Right ventricle myocardium superior (tissue), 1 donor: ENCODE measurements at regions not wholly inside any gene's neighbourhood (a gene's known extent, or its start where the extent isn't known, plus 50 kb on each side); places are given as distances from the start of the nearest gene placed in this dataset.
"Not testable (repeated sequence)": the region's sequence is repeated elsewhere in the genome, so short reads cannot be mapped to it uniquely, and the experiment has no call there.

Source experiments
- ATAC-seq: fragments of 200-7000 bp; cut with Tn5 transposase; one replicate; pipeline ENCODE4 v1.9.1; 2020; ENCODE audit warnings: mild to moderate bottlenecking; ENCODE audit not compliant: poor library complexity
- DNase-seq: peaks from one replicate; pipeline ENCODE4 v3.0.0-alpha.2; 2020
- intact Hi-C: fragments of 100-400 bp; cut with DNase I; formaldehyde crosslinking; loops from one replicate; pipeline ENCODE4 v1.11.2; 2022
- donor health status: DM: no; HTN: yes; CAD: no; lungs with severe emphysema.

GRCh38 chr10:28879875-28880682, 202.8 kb downstream of the BAMBI start:
- ATAC-seq (peak; percentile 79), DNase-seq (peak; percentile 50)
- intact Hi-C loops = no loop called here

GRCh38 chr10:28880683-28880950, 203.3 kb downstream of the BAMBI start:
- intact Hi-C loops = no loop called here
- DNase-seq = no peak
- no peak for ATAC-seq

DNA sequence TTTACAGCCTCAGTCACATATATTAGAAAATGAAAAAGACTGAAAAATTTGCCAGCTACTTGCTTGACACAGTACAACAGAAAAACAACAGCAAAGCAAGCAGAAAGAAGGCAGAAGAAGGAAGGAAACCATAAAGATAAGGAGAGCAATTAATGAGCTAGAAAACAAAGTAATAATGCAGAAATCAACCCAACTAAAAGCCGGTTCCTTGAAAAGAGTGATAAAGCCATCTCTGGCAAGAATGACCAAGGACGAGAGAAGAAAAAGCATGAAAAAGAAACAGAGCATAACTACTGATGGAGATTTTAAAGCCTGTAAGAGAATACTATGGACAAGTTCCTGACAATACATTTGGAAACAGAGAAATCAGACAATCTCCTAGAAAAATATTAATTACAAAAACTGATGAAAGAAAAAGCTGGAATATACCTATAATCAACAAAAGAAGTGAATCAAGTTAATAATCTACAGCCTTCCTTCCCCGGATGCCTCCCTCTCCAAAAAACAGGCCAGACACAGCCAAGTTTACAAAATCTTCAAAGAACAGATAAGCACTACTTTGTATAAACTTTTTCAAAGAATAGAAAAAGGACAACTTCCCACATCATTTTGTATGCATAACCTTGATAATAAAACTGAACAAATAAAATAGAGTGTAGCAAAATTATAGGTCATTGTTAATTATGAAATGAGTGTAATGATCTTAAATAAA, 204.0 kb downstream of the BAMBI start:
- ATAC-seq (no peak), DNase-seq (no peak)
- intact Hi-C loops = no loop called here

- intact Hi-C loops = no loop called here
Observed at GRCh38 chr10:28883741-28884423, 206.6 kb downstream of the BAMBI start.

GRCh38 chr10:28890121-28890950, 213.0 kb downstream of the BAMBI start:
- no peak for ATAC-seq
- intact Hi-C loops = loop anchor here (10.0 kb wide), 1 partner anchor 206 kb away; no protein-coding TSS in a partner anchor
- no peak for DNase-seq

More at GRCh38 chr10:28883741-28884423, 206.6 kb downstream of the BAMBI start:
- DNase-seq (no peak), ATAC-seq (no peak)

GRCh38 chr10:28891058-28891713, 213.9 kb downstream of the BAMBI start:
- DNase-seq (no peak), ATAC-seq (peak; percentile 63)
- intact Hi-C loops = loop anchor here (10.0 kb wide), 1 partner anchor 206 kb away; no protein-coding TSS in a partner anchor

GRCh38 chr10:28892818-28893547, 215.7 kb downstream of the BAMBI start:
- intact Hi-C loops = loop anchor here (10.0 kb wide), 1 partner anchor 208 kb away; no protein-coding TSS in a partner anchor
- DNase-seq (no peak), ATAC-seq (no peak)

GRCh38 chr10:28894146-28894545, 216.8 kb downstream of the BAMBI start:
- DNase-seq (no peak), ATAC-seq (no peak)
- intact Hi-C loops = loop anchor here (10.0 kb wide), 1 partner anchor 209 kb away; no protein-coding TSS in a partner anchor

DNA sequence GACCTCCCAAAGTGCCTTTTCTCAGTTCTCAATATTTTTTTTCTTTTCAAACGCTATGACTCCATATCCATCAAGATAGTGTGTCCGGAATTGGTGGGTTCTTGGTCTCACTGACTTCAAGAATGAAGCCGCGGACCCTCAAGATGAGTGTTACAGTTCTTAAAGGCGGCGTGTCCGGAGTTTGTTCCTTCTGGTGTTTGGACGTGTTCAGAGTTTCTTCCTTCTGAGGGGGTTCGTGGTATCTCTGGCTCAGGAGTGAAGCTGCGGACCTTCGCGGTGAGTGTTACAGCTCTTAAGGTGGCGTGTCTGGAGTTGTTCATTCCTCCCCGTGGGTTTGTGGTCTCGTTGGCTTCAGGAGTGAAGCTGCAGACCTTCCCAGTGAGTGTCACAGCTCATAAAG, 218.3 kb downstream of the BAMBI start:
- intact Hi-C loops = loop anchor here (10.0 kb wide), 1 partner anchor 211 kb away; no protein-coding TSS in a partner anchor
- ATAC-seq, DNase-seq: not testable (repeated sequence)

GRCh38 chr10:28896791-28897409, 219.6 kb downstream of the BAMBI start:
- peak; percentile 56 for DNase-seq
- peak; percentile 40 for ATAC-seq
- intact Hi-C loops = loop anchor here (10.0 kb wide), 1 partner anchor 212 kb away; no protein-coding TSS in a partner anchor

- peak; percentile 96 for ATAC-seq
- intact Hi-C loops = loop anchor here (10.0 kb wide), 1 partner anchor 213 kb away; no protein-coding TSS in a partner anchor
- DNase-seq = peak; percentile 64
Observed at GRCh38 chr10:28897617-28898464, 220.5 kb downstream of the BAMBI start.

DNA sequence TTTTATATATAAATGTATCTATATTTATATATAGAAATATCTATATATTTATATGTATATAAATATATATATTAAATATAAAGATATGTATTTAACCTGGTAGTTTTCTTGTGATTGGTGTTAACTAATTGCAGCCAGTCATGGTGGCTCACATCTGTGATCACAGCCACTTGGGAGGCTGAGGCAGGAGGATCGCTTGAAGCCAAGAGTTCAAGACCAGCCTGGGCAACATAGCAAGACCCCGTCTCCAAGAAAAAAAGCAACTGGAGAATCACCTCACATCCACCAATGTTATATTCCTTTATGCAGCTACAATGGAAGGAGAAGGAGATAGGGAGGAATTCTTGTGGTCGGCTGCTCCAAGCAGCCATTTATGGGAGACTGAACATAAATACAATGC, 224.9 kb downstream of the BAMBI start:
- DNase-seq (no peak), ATAC-seq (no peak)
- intact Hi-C loops = no loop called here

DNA sequence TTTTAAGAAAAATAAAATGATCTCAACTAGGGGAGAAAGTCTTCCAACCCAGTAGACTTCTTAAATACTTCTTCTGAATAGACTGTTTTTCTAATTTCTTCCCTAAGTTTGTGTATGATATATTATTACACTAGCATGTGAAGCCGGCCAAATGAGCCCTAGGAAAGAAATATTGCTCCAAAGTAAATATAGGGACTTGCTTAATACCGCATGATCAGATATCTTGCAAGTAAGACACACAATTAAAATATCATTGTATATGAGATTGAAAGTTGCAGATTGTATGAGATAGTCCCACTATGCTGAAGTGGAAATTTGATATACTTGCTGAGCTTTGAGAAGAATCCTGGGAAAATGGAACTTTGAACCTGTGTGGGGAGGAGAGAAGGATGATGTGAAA, 225.7 kb downstream of the BAMBI start:
- DNase-seq (no peak), ATAC-seq (no peak)
- intact Hi-C loops = no loop called here

- ATAC-seq (no peak), DNase-seq (no peak)
- intact Hi-C loops = no loop called here
Observed at GRCh38 chr10:28903736-28904135, 226.4 kb downstream of the BAMBI start.

DNA sequence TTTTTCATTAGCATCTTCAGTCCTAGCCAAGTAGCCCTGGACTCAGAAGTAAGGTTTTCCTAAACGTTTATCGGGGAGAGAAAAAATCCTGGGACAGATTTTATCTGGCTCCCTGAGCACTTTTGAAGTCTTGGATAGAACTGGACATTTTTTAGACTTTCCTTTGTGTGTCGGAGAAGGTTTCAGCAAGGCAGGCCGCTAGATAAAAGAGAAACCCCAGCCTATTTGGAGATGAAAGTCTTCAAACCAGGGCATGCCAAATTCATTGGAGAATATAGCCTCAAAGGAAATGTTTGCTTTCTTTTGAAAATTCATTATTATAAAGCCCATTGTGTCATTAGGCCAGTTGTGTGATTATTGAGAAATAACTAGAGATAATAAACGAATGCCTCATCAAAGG, 228.1 kb downstream of the BAMBI start:
- DNase-seq (no peak), ATAC-seq (no peak)
- intact Hi-C loops = no loop called here

DNA sequence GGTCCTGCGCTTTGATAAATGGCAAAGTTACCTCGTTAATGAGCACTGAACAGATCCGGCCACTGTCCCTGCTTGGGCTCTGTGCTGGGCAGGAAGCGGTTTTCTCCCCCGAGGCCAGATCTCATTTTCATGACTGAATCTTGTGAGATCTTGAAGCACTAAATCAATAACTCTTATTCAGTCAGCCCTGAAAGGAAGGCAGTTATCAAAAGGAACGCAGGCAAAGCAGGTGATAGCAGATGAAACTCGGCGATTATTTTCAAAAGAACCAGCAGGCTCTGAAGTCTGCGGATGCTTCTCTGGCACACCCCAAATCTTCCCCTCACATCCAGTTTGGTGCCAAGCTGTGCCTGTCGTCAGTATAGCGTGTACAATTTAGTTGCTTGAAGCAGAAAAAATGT, 228.7 kb downstream of the BAMBI start:
- ATAC-seq (no peak), DNase-seq (no peak)
- intact Hi-C loops = no loop called here
